Kidney tubule cell (primary cell): ENCODE measurements at regions not wholly inside any gene's neighbourhood (a gene's known extent, or its start where the extent isn't known, plus 50 kb on each side); places are given as distances from the start of the nearest gene placed in this dataset.
"Not testable (repeated sequence)": the region's sequence is repeated elsewhere in the genome, so short reads cannot be mapped to it uniquely, and the experiment has no call there.

Experiments used
- DNase-seq: peaks from one replicate; pipeline ENCODE4 v3.0.0-alpha.2; 2018; ENCODE audit warnings: low spot score

GRCh38 chr15:26260517-26261133, 397.5 kb upstream of the ATP10A start:
- peak; percentile 50 for DNase-seq

- DNase-seq = no peak
These were observed 396.5 kb upstream of the ATP10A start for GRCh38 chr15:26259581-26259980.

- not testable (repeated sequence) for DNase-seq
These were observed 381.7 kb upstream of the ATP10A start for GRCh38 chr15:26244782-26245181.

GRCh38 chr15:26243382-26243781, 380.3 kb upstream of the ATP10A start:
- DNase-seq = no peak

GRCh38 chr15:26242565-26243071, 379.5 kb upstream of the ATP10A start:
- no peak for DNase-seq

- DNase-seq = no peak
These were observed 372.7 kb upstream of the ATP10A start for GRCh38 chr15:26235864-26236263.

- no peak for DNase-seq
These were observed 372.0 kb upstream of the ATP10A start for GRCh38 chr15:26234976-26235767.

- no peak for DNase-seq
These were observed 369.6 kb upstream of the ATP10A start for GRCh38 chr15:26232691-26233090.

GRCh38 chr15:26231096-26231495, 368.0 kb upstream of the ATP10A start:
- no peak for DNase-seq

- no peak for DNase-seq
These were observed 361.1 kb upstream of the ATP10A start for GRCh38 chr15:26224266-26224665.

- DNase-seq = no peak
These were observed 360.6 kb upstream of the ATP10A start for GRCh38 chr15:26223720-26224119.

GRCh38 chr15:26222781-26223180, 359.7 kb upstream of the ATP10A start:
- no peak for DNase-seq

- not testable (repeated sequence) for DNase-seq
These were observed 353.9 kb upstream of the ATP10A start for GRCh38 chr15:26217043-26217442.

- DNase-seq = no peak
These were observed 351.2 kb upstream of the ATP10A start for GRCh38 chr15:26214290-26214689.

GRCh38 chr15:26213427-26213826, 350.3 kb upstream of the ATP10A start:
- DNase-seq = no peak

GRCh38 chr15:26212109-26212508, 349.0 kb upstream of the ATP10A start:
- DNase-seq = no peak

- no peak for DNase-seq
These were observed 347.9 kb upstream of the ATP10A start for GRCh38 chr15:26210980-26211379.

- DNase-seq = no peak
These were observed 338.2 kb upstream of the ATP10A start for GRCh38 chr15:26201177-26201858.

- DNase-seq = no peak
These were observed 337.3 kb upstream of the ATP10A start for GRCh38 chr15:26200427-26200826.

- no peak for DNase-seq
These were observed 334.6 kb upstream of the ATP10A start for GRCh38 chr15:26197719-26198118.

GRCh38 chr15:26197060-26197459, 333.9 kb upstream of the ATP10A start:
- DNase-seq = no peak

- DNase-seq = peak; percentile 4
These were observed 328.1 kb upstream of the ATP10A start for GRCh38 chr15:26191193-26191592.

- not testable (repeated sequence) for DNase-seq
These were observed 323.0 kb upstream of the ATP10A start for GRCh38 chr15:26186138-26186537.
